Head of caudate nucleus (tissue), 42 donors: ENCODE measurements at regions not wholly inside any gene's neighbourhood (a gene's known extent, or its start where the extent isn't known, plus 50 kb on each side); places are given as distances from the start of the nearest gene placed in this dataset.

Experiments
- DNase-seq, 42 donors: peaks; one replicate each; pipeline versions ENCODE4 v3.0.0 to v3.0.0-alpha.2; 2020 to 2021; ENCODE audit warnings: mixed read lengths in 7 of 42
- intact Hi-C: fragments of 100-400 bp; cut with DNase I; formaldehyde crosslinking; loops from one replicate; pipeline ENCODE4 v1.15.0; 2022

DNA sequence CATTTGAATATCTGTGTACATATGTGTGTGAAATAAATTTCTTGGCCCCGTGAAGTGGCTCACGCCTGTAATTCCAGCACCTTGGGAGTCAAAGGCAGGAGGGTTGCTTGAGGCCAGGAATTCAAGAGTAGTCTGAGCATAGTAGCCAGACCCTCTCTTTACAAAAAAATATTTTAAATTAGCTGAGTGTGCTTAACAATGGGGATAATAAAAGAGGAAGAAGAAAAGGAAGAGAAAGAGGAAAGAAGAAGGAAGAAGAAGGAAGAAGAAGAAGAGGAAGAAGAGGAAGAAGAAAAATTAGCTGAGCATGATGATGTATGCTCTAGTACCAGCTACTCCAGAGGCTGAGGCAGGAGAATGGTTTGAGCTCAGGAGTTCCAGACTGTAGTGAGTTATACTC, 52.1 kb upstream of the XPO1 start:
- DNase-seq, result no peak
- intact Hi-C loops, result no loop called here

DNA sequence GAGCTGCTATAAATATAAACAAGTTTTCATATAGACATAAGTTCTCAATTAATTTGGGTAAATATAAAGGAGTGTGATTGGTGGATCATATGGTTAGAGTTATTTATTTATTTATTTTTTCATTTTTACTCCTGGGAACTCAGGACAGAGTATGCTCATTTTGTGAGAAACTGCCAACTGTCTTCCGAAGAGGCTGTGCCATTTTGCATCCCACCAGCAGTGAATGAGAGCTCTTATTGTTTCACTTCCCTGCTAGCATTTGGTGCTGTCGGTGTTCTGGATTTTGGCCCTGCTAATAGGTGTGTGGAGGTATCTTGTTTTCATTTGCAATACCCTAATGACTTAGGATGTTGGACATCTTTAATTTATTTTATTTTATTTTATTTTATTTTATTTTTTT, 50.4 kb upstream of the XPO1 start:
- intact Hi-C loops, result no loop called here
- DNase-seq, result no peak
